HEK293 (cell line): ENCODE measurements at regions not wholly inside any gene's neighbourhood (a gene's known extent, or its start where the extent isn't known, plus 50 kb on each side); places are given as distances from the start of the nearest gene placed in this dataset.

Source experiments
- CTCF ChIA-PET: fragments of 350-600 bp; formaldehyde crosslinking; extraction: SDS; loops from one replicate; lab custom pipeline; 2021; ENCODE audit warnings: antibody characterized with exemption; lab: Yijun Ruan, JAX
- POLR2A ChIA-PET: fragments of 300-600 bp; formaldehyde crosslinking; extraction: SDS; loops from one replicate; lab custom pipeline; 2020; ENCODE audit warnings: antibody characterized with exemption, inconsistent platforms; lab: Yijun Ruan, JAX
- H3K27ac ChIP-seq: fragments of 200-500 bp; sonication (Bioruptor generic); 2 replicates; pipeline ENCODE4 v1.5.1; 2014; ENCODE audit warnings: low read depth, low read length, control low read depth, inconsistent platforms; ENCODE audit errors: extremely low read depth
- H3K36me3 ChIP-seq, 2 experiments: fragments of 200-500 bp in 1 of 2; sonication (Bioruptor generic) in 1 of 2; 1 replicate in 1 of 2; 2 replicates in 1 of 2; pipeline ENCODE4 v1.5.1; 2014 to 2017; ENCODE audit warnings: inconsistent platforms in 2 of 2, low read length in 2 of 2; ENCODE audit not compliant: control insufficient read depth in 2 of 2, insufficient read depth in 1 of 2
- H3K4me1 ChIP-seq: fragments of 200-500 bp; sonication (Bioruptor generic); 2 replicates; pipeline ENCODE4 v1.5.1; 2014; ENCODE audit warnings: mild to moderate bottlenecking, low read length, inconsistent platforms; ENCODE audit not compliant: control insufficient read depth, insufficient read depth
- H3K4me3 ChIP-seq: 2 replicates; pipeline ENCODE4 v1.5.1; 2011; ENCODE audit warnings: low read depth, mild to moderate bottlenecking, control low read depth, low read length, moderate library complexity
- H3K9me3 ChIP-seq: fragments of 200-500 bp; sonication (Bioruptor generic); 2 replicates; pipeline ENCODE4 v1.5.1; 2014; ENCODE audit warnings: low read depth, low read length, inconsistent platforms; ENCODE audit not compliant: control insufficient read depth, insufficient read depth
- GLI4 ChIP-seq: fragments of 450-650 bp; formaldehyde crosslinking; IDR thresholded peaks from 2 replicates; pipeline ENCODE4 v1.5.1; 2016; ENCODE audit warnings: missing biosample characterization, missing genetic modification characterization
- OVOL3 ChIP-seq: fragments of 450-650 bp; formaldehyde crosslinking; IDR thresholded peaks from 2 replicates; pipeline ENCODE4 v1.5.1; 2016; ENCODE audit warnings: missing biosample characterization, missing genetic modification characterization
- PRDM2 ChIP-seq: fragments of 450-650 bp; formaldehyde crosslinking; IDR thresholded peaks from 2 replicates; pipeline ENCODE4 v1.5.1; 2016; ENCODE audit warnings: missing biosample characterization, missing genetic modification characterization, borderline replicate concordance
- SCRT2 ChIP-seq: fragments of 450-650 bp; formaldehyde crosslinking; IDR thresholded peaks from 2 replicates; pipeline ENCODE4 v1.5.1; 2016; ENCODE audit warnings: missing biosample characterization, missing genetic modification characterization
- ZFP37 ChIP-seq: fragments of 450-650 bp; formaldehyde crosslinking; IDR thresholded peaks from 2 replicates; pipeline ENCODE4 v1.5.1; 2016; ENCODE audit warnings: missing biosample characterization, missing genetic modification characterization
- ZNF140 ChIP-seq: fragments of 450-650 bp; formaldehyde crosslinking; IDR thresholded peaks from 2 replicates; pipeline ENCODE4 v1.5.1; 2016; ENCODE audit warnings: missing biosample characterization, missing genetic modification characterization
- ZNF239 ChIP-seq: fragments of 450-650 bp; formaldehyde crosslinking; IDR thresholded peaks from 2 replicates; pipeline ENCODE4 v1.5.1; 2016; ENCODE audit warnings: missing biosample characterization, missing genetic modification characterization
- ZNF266 ChIP-seq: fragments of 450-650 bp; formaldehyde crosslinking; IDR thresholded peaks from 2 replicates; pipeline ENCODE4 v1.5.1; 2016; ENCODE audit warnings: missing biosample characterization, missing genetic modification characterization, low read depth
- ZNF280D ChIP-seq: fragments of 450-650 bp; formaldehyde crosslinking; IDR thresholded peaks from 2 replicates; pipeline ENCODE4 v1.5.1; 2016; ENCODE audit warnings: missing biosample characterization, missing genetic modification characterization
- ZNF354C ChIP-seq: fragments of 450-650 bp; formaldehyde crosslinking; IDR thresholded peaks from 2 replicates; pipeline ENCODE4 v1.5.1; 2016; ENCODE audit warnings: missing biosample characterization, missing genetic modification characterization, low read depth, borderline replicate concordance
- ZNF548 ChIP-seq: fragments of 450-650 bp; formaldehyde crosslinking; IDR thresholded peaks from 2 replicates; pipeline ENCODE4 v1.5.1; 2016; ENCODE audit warnings: missing biosample characterization, missing genetic modification characterization
- ZSCAN16 ChIP-seq: fragments of 450-650 bp; formaldehyde crosslinking; IDR thresholded peaks from 2 replicates; pipeline ENCODE4 v1.5.1; 2016; ENCODE audit warnings: missing biosample characterization, missing genetic modification characterization
- TF ChIP-seq, protein P1 (sequence below): fragments of 450-650 bp; formaldehyde crosslinking; conservative IDR thresholded peaks from 2 replicates; pipeline ENCODE4 v1.5.1; 2016; ENCODE audit warnings: low read depth, missing biosample characterization, missing genetic modification characterization
- TF ChIP-seq, protein P2 (sequence below): fragments of 450-650 bp; formaldehyde crosslinking; IDR thresholded peaks from 2 replicates; pipeline ENCODE4 v1.5.1; 2016; ENCODE audit warnings: missing biosample characterization, missing genetic modification characterization
- TF ChIP-seq, protein P3 (sequence below): fragments of 450-650 bp; formaldehyde crosslinking; IDR thresholded peaks from 2 replicates; pipeline ENCODE4 v1.5.1; 2017; ENCODE audit warnings: missing biosample characterization, missing genetic modification characterization
- TF ChIP-seq, protein P4 (sequence below): fragments of 450-650 bp; formaldehyde crosslinking; IDR thresholded peaks from 2 replicates; pipeline ENCODE4 v1.5.1; 2016; ENCODE audit warnings: missing biosample characterization, missing genetic modification characterization
- TF ChIP-seq, protein P5 (sequence below): fragments of 450-650 bp; formaldehyde crosslinking; IDR thresholded peaks from 2 replicates; pipeline ENCODE4 v1.5.1; 2016; ENCODE audit warnings: missing biosample characterization, missing genetic modification characterization, low read depth

- Histone ChIP-seq H3K4me1 (no peaks in the 10 kb centered on the region), H3K4me3 (no peak overlapping the region), H3K27ac (no peak overlapping the region), H3K9me3 (no peaks in the 10 kb centered on the region), H3K36me3 (no peaks in the 10 kb centered on the region)
- CTCF ChIA-PET, result no interaction called here
- POLR2A ChIA-PET, result no interaction called here
- no peak for TF ChIP-seq ZFP37
- no peak for TF ChIP-seq ZNF280D (tag by site-specific recombination)
- TF ChIP-seq GLI4 (tag by site-specific recombination), result no peak
- TF ChIP-seq, protein P1, sequence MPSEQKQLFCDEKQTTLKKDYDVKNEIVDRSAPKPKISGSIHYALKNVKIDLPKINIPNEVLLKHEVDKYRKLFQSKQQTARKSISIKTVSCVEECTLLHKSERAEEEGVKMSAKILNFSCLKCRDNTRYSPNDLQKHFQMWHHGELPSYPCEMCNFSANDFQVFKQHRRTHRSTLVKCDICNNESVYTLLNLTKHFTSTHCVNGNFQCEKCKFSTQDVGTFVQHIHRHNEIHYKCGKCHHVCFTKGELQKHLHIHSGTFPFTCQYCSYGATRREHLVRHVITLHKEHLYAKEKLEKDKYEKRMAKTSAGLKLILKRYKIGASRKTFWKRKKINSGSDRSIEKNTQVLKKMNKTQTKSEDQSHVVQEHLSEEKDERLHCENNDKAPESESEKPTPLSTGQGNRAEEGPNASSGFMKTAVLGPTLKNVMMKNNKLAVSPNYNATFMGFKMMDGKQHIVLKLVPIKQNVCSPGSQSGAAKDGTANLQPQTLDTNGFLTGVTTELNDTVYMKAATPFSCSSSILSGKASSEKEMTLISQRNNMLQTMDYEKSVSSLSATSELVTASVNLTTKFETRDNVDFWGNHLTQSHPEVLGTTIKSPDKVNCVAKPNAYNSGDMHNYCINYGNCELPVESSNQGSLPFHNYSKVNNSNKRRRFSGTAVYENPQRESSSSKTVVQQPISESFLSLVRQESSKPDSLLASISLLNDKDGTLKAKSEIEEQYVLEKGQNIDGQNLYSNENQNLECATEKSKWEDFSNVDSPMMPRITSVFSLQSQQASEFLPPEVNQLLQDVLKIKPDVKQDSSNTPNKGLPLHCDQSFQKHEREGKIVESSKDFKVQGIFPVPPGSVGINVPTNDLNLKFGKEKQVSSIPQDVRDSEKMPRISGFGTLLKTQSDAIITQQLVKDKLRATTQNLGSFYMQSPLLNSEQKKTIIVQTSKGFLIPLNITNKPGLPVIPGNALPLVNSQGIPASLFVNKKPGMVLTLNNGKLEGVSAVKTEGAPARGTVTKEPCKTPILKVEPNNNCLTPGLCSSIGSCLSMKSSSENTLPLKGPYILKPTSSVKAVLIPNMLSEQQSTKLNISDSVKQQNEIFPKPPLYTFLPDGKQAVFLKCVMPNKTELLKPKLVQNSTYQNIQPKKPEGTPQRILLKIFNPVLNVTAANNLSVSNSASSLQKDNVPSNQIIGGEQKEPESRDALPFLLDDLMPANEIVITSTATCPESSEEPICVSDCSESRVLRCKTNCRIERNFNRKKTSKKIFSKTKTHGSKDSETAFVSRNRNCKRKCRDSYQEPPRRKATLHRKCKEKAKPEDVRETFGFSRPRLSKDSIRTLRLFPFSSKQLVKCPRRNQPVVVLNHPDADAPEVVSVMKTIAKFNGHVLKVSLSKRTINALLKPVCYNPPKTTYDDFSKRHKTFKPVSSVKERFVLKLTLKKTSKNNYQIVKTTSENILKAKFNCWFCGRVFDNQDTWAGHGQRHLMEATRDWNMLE (tag by site-specific recombination), result no peak
- TF ChIP-seq, protein P2, sequence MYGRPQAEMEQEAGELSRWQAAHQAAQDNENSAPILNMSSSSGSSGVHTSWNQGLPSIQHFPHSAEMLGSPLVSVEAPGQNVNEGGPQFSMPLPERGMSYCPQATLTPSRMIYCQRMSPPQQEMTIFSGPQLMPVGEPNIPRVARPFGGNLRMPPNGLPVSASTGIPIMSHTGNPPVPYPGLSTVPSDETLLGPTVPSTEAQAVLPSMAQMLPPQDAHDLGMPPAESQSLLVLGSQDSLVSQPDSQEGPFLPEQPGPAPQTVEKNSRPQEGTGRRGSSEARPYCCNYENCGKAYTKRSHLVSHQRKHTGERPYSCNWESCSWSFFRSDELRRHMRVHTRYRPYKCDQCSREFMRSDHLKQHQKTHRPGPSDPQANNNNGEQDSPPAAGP (tag by site-specific recombination), result no peak
- no peak for TF ChIP-seq ZNF239 (tag by site-specific recombination)
- TF ChIP-seq, protein P3, sequence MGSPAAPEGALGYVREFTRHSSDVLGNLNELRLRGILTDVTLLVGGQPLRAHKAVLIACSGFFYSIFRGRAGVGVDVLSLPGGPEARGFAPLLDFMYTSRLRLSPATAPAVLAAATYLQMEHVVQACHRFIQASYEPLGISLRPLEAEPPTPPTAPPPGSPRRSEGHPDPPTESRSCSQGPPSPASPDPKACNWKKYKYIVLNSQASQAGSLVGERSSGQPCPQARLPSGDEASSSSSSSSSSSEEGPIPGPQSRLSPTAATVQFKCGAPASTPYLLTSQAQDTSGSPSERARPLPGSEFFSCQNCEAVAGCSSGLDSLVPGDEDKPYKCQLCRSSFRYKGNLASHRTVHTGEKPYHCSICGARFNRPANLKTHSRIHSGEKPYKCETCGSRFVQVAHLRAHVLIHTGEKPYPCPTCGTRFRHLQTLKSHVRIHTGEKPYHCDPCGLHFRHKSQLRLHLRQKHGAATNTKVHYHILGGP (tag by site-specific recombination), result no peak
- no peak for TF ChIP-seq OVOL3 (tag by site-specific recombination)
- TF ChIP-seq, protein P4, sequence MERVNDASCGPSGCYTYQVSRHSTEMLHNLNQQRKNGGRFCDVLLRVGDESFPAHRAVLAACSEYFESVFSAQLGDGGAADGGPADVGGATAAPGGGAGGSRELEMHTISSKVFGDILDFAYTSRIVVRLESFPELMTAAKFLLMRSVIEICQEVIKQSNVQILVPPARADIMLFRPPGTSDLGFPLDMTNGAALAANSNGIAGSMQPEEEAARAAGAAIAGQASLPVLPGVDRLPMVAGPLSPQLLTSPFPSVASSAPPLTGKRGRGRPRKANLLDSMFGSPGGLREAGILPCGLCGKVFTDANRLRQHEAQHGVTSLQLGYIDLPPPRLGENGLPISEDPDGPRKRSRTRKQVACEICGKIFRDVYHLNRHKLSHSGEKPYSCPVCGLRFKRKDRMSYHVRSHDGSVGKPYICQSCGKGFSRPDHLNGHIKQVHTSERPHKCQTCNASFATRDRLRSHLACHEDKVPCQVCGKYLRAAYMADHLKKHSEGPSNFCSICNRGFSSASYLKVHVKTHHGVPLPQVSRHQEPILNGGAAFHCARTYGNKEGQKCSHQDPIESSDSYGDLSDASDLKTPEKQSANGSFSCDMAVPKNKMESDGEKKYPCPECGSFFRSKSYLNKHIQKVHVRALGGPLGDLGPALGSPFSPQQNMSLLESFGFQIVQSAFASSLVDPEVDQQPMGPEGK (tag by site-specific recombination), result no peak
- TF ChIP-seq PRDM2 (tag by site-specific recombination), result no peak
- no peak for TF ChIP-seq ZNF140 (tag by site-specific recombination)
- no peak for TF ChIP-seq ZNF354C
- no peak for TF ChIP-seq SCRT2 (tag by site-specific recombination)
- TF ChIP-seq ZNF266, result no peak
- TF ChIP-seq ZSCAN16 (tag by site-specific recombination), result no peak
- TF ChIP-seq ZNF548, result no peak
- TF ChIP-seq, protein P5, sequence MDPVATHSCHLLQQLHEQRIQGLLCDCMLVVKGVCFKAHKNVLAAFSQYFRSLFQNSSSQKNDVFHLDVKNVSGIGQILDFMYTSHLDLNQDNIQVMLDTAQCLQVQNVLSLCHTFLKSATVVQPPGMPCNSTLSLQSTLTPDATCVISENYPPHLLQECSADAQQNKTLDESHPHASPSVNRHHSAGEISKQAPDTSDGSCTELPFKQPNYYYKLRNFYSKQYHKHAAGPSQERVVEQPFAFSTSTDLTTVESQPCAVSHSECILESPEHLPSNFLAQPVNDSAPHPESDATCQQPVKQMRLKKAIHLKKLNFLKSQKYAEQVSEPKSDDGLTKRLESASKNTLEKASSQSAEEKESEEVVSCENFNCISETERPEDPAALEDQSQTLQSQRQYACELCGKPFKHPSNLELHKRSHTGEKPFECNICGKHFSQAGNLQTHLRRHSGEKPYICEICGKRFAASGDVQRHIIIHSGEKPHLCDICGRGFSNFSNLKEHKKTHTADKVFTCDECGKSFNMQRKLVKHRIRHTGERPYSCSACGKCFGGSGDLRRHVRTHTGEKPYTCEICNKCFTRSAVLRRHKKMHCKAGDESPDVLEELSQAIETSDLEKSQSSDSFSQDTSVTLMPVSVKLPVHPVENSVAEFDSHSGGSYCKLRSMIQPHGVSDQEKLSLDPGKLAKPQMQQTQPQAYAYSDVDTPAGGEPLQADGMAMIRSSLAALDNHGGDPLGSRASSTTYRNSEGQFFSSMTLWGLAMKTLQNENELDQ, result no peak
Measured at GRCh38 chr5:3530251-3530650, 65.4 kb upstream of the IRX1 start.
